Cardiac fibroblast (primary cell): ENCODE measurements at regions not wholly inside any gene's neighbourhood (a gene's known extent, or its start where the extent isn't known, plus 50 kb on each side); places are given as distances from the start of the nearest gene placed in this dataset.
A peak's percentile ranks its signal among the peaks of the same experiment; 100 is the strongest.

Source experiments
- DNase-seq, 2 donors: peaks; one replicate each; pipeline versions ENCODE4 v3.0.0 to v3.0.0-alpha.2; 2010; ENCODE audit warnings: low read depth in 2 of 2
- H3K4me3 ChIP-seq, 2 donors: replicated peaks in 1 of 2; 1 replicate in 1 of 2; 2 replicates in 1 of 2; pipeline ENCODE4 v1.5.1; 2011; ENCODE audit warnings: low read depth in 2 of 2, low read length in 2 of 2, mild to moderate bottlenecking in 2 of 2, moderate library complexity in 1 of 2
- TF ChIP-seq, protein P1 (sequence below): IDR thresholded peaks from one replicate; pipeline ENCODE4 v1.5.1; 2011; ENCODE audit warnings: low read depth, mild to moderate bottlenecking, low read length, inconsistent platforms

DNA sequence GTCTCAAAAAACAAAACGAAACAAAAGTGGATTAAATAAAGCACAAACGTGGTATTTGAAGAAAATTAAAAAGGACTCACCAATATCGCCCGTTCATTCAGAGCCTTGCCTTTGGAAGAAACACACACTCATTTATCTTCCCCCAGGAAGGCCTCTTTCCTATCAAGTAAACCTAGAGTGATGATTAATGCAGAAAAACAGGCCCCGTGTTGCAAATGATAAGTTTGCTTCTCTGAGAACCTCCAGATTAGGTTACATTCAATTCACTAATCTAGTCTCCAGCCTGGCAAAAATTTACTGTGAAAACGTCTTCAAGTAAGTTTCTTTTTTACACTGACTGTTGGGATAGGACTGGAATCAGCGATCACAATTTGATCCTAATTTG, 78.0 kb upstream of the C1GALT1 start:
- TF ChIP-seq, protein P1, sequence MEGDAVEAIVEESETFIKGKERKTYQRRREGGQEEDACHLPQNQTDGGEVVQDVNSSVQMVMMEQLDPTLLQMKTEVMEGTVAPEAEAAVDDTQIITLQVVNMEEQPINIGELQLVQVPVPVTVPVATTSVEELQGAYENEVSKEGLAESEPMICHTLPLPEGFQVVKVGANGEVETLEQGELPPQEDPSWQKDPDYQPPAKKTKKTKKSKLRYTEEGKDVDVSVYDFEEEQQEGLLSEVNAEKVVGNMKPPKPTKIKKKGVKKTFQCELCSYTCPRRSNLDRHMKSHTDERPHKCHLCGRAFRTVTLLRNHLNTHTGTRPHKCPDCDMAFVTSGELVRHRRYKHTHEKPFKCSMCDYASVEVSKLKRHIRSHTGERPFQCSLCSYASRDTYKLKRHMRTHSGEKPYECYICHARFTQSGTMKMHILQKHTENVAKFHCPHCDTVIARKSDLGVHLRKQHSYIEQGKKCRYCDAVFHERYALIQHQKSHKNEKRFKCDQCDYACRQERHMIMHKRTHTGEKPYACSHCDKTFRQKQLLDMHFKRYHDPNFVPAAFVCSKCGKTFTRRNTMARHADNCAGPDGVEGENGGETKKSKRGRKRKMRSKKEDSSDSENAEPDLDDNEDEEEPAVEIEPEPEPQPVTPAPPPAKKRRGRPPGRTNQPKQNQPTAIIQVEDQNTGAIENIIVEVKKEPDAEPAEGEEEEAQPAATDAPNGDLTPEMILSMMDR, result no peak
- H3K4me3 ChIP-seq, result no peak overlapping the region
- peak; percentile 7 to 29 for DNase-seq

GRCh38 chr7:7104971-7105370, 77.4 kb upstream of the C1GALT1 start:
- H3K4me3 ChIP-seq, result no peak overlapping the region
- no peak for DNase-seq
- TF ChIP-seq, protein P1, result no peak

DNA sequence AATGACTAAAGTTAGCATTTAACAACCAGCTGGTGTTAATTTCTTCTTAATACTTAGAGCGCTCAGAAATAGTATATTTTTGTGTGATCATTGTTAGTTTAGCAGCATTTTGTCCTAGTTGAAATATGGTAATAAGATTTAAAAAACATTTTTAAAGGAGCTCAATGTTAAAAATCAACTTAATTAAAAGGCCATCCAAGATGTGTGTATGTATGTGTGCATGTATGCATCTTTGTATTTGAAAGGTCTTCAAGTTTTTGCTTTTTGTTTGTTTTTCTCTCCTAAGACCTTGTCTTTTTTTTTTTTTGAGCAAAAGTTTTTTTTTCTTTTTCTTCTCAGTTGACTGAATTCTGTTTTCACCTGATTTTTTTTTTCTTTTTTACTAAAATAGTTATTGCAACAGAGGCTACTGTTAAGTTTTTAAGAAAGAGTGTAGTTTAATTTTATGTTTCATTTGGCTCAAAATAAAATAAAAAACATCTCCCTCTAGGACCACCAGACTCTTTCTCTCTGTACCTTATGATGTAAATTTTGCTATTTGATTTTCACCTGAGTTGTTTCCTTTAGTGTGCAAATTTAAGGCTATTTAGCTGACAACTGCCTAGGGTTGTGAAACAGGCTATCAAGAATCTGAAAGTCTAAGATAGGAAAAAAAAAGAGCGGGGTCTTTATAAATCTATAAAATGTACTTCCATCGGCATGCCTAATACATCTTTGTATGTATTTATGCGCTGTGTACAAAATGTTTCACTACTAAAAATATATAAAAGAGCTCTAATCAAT, 76.4 kb upstream of the C1GALT1 start:
- H3K4me3 ChIP-seq, result no peak overlapping the region
- TF ChIP-seq, protein P1, result no peak
- DNase-seq, result no peak

GRCh38 chr7:7108931-7109330, 73.4 kb upstream of the C1GALT1 start:
- DNase-seq, result no peak
- TF ChIP-seq, protein P1, result no peak
- no peak overlapping the region for H3K4me3 ChIP-seq

DNA sequence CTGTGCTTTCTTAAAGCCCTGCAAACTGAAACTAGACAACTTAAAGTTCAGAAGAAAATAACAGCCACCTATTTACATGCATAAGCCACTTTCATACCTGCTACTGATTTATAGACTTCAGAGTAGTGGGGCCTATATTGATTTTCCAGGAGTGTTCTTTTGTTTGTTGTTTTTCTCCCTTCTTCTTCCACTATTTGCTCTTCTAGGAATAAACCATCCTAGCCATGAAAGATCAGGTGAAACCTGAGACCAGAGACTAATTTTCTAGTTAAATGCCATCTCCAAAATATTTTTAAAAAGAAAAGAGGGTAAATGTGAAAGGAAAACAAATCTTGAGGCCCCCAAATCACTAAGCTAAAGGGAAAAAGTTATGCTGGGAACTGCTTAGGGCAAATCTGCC, 72.4 kb upstream of the C1GALT1 start:
- H3K4me3 ChIP-seq, result no peak overlapping the region
- DNase-seq, result no peak
- TF ChIP-seq, protein P1, result no peak

DNA sequence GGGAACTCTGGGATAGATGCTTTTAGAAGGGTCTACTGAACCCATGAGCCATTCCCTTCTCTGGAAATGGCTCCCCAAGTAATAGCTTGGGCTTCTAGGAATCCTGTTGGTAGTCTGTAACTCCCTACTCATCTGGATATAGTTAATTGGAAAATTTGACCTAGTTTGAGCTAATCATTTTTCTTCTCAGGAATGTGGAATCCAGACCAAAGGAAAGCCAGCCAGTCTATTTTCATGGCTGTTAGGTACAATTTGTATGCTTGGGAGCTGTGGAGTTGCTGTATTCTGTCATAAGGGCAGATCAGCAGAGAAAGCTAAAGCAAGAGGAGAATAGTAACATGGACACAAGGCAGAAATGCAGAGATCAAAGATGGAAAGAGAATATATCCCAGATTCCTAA, 71.6 kb upstream of the C1GALT1 start:
- no peak overlapping the region for H3K4me3 ChIP-seq
- no peak for DNase-seq
- TF ChIP-seq, protein P1, result no peak

DNA sequence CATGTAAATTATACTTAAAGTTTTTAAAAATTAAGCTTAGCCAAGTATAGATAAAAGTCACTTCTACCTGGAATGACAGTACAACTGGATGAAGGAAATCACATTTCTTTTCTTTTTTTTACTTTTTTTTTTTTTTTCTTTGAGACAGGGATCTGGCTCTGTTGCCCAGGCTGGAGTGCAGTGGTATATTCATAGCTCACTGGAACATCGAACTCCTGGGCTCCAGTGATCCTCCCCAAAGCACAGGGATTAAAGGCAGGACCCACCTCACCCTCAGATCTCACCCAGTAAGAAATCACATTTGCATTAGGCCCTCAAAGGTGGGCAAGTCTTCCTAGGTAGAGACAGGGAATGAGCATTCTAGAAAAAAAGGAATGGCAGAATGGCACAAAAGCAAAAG, 69.5 kb upstream of the C1GALT1 start:
- DNase-seq, result no peak
- TF ChIP-seq, protein P1, result no peak
- H3K4me3 ChIP-seq, result no peak overlapping the region
